Fibroblast of the conjunctiva (primary cell): ENCODE measurements at regions not wholly inside any gene's neighbourhood (a gene's known extent, or its start where the extent isn't known, plus 50 kb on each side); places are given as distances from the start of the nearest gene placed in this dataset.
"Not testable (repeated sequence)": the region's sequence is repeated elsewhere in the genome, so short reads cannot be mapped to it uniquely, and the experiment has no call there.

Source experiments
- DNase-seq: peaks from one replicate; pipeline ENCODE4 v3.0.0-alpha.2; 2010; ENCODE audit warnings: low read depth

DNA sequence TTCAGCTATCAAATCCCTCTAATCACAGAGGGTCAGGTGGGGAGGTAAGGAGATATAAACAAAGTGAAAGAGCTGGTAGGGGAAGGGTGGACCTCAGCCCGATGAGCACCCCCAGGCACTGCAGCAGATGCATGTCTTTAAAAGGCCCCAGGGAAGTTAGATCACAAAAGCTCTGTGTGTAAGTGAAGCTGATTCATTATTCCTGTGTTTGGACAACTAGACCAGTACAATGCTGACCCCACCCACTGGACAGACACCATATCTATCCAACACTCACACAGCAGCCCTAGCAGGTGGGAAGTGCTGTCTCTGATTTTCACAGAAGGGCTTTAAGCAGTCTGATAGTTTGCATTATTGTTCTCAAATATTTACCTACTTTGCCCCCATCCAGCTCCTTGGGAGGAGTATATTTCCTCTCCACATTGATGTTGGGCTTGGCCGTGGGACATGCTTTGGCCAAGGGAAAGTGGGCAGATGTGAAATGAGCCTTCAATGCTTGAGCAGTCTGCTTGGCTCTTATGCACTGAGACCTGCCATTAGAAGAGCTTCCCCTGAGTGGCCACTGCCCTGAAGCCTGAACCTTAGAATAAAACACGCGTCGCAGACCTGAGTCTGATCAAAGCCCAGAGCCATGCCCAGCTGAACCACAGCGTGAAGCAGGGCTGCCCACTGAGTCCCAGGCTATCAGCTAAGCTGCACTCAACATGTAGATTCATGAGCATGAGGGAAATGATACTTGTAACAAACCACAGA, 111.4 kb downstream of the COPS8 start:
- DNase-seq = no peak

DNA sequence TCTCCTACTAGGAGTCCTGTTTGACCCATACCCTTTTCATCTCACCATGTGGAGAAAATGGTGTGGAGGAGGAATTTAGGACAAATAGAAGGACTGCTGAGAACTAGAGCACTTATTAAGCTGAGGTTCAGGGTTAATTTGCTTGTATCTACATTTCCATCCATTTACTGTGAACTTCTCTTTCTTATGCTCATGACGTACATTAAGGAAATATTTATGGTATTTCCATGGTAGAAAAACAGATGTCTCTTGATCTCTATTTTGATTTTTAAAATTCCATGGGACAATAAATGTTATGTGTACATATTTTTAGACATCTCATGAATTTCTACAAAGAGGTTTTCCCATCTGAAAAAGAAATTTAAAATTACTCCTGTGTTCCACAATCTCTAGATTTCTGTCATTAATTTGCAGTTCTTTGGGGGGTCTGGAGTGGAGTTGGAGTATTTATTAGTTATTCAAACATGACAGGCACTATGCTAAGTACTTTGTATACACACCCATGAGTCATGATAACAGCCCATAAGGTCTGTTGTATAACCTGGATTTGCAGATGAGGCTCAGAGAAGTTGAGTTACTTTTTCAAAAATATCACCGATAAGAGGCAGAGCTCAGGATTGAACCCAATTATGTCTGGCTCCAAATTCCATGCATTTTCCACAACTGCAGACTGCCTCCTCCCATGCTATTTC, 112.6 kb downstream of the COPS8 start:
- no peak for DNase-seq

DNA sequence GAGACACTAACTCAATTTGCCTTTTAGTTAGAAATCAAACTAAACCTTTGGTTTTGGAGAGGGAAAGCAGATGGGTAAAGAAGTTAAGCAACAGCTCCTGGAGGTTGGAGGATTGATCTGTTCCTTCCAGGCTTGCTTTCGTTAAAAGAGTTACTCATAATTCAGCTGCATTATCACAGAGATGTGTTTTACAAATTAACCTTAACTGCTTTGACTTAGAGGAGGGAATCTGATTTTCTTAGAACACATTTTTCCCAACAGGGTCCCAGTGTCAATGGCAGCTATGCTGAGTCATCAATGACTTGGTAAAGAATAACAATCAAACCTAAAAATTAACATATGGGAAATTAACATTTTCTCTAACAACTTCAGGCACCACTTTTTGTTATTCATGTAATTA, 113.4 kb downstream of the COPS8 start:
- no peak for DNase-seq

DNA sequence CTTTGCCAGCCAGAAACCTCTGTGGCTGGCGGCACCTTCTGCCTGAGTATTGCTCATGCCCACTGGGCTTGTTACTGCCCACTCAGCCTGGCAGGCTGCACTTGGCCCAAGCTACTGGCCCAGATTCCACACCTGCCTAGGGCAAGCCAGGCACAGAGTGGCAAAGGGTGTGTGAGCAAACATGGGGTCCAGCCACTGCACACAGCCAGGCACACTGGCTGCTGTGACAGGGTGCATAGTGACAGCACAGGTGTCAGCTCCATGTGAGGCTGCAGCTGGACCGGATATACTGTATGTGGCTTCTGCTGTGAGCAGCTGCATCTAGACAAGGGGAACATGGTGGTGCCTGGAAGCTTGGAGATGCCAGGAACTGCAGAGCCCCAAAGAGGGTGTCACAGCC, 113.9 kb downstream of the COPS8 start:
- DNase-seq = no peak

DNA sequence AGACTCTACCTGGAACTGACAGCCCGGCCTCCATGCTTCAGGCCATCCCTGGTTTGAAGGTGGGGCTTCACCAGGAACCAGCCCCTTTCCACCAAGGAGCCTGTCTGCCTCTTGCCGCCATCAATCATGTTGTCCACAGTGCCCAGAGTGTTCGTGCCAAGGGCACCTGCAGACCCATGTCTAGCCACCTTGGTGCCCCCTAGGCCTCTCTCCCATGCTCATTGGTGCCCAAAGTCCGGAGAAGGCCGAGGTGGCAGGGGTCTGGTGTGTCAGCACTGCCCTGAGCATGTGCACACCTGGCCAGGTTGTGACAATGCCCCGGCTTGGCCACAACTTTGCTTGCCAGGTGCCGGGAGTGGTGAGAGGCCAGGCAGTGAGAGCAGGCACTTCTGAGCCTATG, 114.8 kb downstream of the COPS8 start:
- DNase-seq = no peak

DNA sequence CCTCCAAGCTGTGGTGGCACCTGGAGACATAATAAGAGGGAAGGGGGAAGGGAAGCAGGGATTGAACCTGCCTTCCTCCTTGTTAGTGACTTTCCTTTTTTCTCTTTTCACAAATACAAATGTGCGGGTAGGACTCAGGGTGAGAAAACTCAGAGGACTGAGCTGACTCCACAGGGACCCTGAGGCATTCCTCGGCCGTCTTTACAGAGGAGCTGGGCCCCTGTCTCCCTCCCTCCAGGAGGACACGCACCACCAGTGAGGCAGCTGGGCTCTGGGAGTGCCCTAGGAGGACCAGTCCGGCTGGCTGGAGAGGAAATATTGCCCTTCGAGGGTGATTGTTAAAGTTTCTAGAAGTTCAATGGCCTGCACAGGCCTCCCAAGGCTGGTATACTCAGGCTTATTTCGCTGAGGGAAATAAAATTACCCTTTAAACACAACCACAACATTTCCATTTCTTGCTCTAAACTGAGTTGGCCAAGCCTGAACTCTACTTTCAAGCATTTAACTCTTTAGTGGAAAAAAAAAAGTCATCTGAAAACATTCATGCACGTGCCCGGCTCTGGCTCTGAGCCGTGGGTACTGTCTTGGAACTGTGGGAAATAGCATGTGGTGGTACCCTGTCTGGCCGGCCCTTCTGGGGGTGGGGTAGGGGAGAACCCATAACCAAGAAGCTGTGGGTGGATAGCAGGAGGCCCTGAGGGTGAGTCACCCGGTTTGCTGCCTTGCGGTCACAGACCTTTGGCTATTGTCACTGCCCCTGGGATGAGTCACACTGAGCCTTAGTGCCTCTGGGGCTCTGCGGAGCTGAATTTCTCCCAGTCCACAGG, 116.0 kb downstream of the COPS8 start:
- DNase-seq = peak; percentile 81

DNA sequence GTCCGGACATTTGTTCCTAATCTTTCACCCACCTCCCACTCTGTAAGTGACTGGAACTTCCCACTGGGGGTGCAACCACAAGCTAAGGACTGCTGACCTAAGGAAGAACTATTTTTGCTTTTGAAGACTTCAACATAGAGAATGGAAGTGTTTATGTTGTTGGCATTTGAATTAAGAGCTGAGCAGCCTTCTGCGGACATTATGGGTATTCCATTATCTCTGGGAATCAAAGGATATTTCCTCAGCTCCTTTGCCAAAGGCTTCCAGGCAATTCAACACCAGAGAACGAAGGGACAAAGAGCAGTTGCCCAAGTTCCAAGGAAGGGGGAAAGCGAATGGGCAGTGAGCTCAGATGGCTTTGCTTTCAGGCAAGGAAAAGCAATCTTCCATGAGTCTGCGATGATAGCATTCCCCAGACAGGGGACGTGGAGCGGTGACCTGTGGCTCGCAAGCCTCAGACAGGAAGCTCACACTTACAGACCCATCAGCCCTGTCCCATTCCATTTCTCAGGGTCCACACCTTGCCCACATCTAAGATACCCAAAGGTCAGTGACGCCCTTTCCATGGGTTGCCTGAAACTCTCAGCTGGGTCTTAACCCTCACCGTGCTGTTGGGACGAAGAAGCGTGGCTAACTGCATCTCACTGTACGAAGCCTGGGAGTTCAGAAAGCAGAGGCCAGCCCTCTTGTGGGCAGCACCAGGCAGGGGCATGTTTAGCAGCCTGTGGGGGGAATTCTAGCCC, 116.8 kb downstream of the COPS8 start:
- DNase-seq = no peak

DNA sequence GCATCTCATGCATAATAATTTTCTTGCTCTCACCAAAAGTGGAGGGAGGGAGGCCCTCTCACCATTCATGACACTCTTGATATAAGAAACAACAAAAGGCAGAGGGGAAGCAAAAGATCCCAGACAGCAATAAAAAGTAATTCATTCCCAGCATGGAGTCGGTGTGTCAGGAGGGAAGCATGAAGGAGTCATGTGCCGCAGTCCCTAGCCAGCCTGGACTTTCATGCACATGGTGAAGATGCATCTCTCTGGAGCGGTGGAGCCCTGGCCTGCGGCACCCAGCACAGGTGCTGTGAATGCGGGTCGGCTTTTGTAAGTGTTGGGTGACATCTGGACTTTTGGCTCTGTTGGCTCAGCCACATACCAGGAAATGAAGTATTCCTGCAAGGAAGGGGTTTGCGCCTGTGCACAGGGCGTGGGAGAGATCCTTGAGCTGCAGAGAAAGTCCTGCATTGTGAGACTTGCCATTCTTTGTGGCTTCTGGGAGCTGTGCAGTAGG, 119.4 kb downstream of the COPS8 start:
- DNase-seq = no peak

DNA sequence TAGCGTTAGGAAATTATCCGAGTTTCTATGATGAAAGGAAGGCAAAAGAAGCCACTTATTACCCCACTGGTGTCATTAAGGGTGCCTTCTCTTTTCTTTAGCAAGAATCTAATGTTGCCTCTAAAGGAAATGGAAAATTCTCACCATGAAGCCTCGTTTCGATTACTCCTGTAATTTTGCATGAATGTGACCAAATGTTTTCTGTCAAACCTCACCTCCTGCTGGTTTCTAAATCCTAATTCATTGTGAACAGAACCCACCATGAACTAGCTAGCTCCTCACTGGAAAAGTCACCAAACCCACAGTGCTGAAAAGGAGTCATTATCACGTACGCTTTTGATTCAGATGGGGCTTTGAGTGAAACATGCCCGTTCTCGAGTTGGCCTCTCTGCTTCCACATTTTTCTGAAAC, 119.9 kb downstream of the COPS8 start:
- DNase-seq = no peak

DNA sequence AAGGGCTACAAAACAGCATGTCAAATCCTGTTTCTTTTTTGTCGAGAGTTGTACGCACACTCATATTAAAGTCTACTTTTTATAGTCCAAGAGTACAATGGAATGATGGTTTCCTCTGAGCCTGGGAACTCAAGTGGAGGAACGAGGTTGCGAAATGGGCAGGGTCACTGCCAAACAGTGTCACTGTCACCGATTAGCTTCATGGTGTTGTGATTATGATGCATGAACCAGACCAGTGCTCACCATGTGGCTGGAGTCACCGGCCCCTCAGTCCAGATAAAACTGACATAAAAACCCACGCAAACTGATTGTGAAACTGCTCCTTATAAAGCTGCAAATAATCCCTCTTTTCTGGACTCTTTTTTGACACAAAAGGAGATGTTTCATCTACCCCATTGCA, 122.0 kb downstream of the COPS8 start:
- DNase-seq = no peak

DNA sequence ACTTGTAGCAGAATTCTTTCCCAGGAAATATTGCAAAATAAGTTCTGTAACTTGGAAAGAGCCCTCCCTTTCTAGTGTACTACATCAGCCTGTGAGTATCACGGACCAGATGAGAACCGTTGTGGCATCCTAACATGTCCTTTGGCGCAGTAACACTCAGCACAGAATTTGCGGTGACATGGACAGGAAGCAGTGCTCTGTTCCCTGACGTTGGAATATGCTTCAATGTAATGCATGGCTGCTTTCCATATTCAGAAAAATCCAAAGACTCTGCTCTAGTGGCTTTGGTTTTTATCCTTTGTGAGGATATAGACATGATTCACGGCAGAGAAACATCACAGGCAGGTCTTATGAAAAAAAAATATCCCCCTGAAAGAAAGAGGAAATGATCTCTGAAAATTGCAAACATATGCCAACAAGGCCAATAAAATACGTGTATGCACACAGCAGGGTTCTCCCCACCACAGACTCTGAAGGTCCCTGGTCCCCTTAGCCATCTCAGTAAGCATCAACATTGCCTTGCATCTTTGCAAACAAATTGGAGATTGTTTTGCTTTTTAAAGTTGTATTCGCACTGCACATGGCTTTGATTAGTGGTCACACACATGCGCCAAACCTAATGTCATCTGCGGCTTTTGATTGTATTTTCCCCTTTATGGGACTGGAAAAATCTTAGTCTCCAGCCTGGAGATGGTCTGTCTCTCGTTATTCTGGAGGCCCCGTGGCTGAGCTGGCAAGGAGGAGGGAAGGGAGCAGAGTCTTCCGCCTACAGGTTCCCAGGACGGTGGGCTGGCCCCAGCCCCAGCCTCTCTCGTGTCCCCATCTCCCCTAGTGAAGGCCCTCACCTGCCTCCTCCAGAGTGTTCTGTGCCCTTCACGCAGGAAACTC, 122.9 kb downstream of the COPS8 start:
- DNase-seq = no peak

DNA sequence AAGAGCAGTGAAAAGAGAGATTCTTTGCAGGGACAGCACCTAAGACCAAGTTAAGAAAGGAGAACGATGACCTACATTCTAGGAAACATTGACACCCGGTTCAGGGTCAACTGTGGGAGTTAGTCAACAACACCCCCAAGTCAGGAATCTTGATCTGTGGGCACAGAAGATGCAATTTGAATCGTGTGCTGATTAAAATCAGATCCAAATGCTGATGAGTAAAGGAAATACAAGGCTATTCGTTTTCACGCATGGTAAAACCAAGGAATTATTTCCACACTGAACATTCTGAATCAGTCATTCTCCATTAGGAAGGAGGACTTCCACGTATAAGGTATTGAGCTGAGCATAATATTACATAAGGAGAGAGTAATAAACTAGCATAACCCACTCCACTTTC, 124.2 kb downstream of the COPS8 start:
- no peak for DNase-seq

DNA sequence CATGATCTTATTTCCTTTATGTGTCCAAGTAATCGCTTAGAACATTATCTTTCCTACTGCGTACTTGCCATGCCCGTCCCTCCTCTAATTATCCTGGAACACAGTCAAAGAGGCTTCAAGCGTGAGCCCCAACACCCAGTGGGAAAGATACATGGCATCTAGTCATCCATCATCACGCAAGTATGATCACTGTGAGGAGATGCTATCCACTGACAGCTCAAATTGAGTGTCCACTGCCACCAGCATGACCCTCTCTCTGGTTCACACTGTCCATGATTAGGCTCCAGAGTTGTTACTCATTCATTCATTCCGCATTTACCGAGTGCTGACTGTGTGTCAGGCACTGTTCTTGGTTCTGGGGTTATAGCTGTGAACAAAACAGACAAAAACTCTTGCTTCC, 124.6 kb downstream of the COPS8 start:
- no peak for DNase-seq

DNA sequence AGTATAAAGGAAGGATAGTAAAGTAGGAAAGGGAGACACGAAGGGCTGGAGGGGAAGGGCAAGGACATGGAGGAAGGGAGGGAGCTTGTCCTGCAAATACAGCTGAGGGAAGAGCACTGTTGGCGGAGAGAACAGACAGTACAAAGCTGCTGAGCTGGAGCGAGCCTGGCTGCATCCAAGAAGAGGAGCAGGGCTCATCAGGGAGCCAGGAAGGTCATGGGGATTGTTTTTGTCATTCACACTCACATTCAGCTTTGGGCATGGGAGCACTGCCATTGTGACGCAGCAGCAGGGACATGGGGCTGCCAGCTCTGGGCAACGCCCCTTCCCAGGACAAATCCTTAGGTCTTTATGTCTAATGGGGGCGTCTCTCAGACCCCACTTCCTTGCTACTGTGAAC, 125.1 kb downstream of the COPS8 start:
- DNase-seq = no peak

DNA sequence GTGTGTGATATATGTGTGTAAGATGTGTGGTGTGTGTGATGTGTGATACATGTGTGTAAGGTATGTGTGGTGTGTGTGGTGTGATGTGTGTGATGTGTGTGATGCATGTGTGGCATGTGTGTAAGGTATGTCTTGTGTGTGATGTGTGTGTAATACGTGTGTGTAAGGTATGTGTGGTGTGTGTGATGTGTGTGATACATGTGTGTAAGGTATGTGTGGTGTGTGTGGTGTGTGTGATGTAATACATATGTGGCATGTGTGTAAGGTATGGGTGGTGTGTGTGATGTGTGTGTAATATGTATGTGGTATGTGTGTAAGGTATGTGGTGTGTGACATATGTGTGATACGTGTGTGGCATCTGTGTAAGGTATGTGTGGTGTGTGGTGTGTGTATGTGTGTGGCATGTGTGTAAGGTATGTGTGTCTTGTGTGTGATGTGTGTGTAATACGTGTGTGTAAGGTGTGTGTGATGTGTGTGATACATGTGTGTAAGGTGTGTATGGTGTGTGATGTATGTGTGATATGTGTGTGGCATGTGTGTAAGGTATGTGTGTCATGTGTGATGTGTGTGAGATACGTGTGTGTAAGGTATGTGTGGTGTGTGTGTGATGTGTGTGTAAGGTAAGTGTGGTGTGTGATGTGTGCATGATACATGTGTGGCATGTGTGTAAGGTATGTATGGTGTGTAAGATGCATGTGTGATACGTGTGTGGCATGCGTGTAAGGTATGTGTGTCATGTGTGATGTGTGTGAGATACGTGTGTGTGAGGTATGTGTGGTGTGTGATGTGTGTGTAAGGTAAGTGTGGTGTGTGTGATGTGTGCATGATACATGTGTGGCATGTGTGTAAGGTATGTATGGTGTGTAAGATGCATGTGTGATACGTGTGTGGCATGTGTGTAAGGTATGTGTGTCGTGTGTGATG, 126.9 kb downstream of the COPS8 start:
- DNase-seq = not testable (repeated sequence)

DNA sequence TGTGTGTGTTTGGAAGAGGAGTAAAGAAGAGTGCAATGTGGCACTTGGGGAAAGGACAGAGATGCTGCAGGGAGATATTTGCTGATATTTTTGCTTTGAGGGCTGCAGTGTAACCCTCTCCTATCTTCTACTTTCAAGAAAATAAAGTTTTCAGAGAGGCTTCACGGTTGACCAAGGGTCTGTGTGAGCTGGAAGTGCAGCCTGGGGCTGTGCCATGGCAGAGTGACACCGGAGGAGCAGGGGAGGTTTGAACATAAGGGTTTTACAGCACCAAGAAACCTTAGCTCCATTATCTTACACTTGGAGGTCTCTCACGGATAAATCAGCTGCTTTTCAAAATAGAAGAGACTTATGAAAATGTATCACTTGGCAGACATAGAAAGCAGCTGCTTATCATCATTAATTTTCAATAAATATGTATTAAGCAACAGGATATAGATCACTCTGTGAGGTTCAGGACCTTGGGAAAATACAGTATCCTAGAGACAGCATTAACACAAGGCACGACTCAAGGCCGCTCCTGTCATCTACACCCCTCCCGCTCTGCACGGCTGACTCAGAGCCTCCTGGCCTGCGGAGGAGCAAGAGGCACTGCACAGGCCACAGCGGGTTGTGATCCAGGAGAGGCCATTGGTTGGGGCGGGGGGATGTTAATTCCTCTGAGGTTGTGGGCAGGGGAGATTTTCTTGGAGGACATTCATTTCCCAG, 127.8 kb downstream of the COPS8 start:
- peak; percentile 67 for DNase-seq

DNA sequence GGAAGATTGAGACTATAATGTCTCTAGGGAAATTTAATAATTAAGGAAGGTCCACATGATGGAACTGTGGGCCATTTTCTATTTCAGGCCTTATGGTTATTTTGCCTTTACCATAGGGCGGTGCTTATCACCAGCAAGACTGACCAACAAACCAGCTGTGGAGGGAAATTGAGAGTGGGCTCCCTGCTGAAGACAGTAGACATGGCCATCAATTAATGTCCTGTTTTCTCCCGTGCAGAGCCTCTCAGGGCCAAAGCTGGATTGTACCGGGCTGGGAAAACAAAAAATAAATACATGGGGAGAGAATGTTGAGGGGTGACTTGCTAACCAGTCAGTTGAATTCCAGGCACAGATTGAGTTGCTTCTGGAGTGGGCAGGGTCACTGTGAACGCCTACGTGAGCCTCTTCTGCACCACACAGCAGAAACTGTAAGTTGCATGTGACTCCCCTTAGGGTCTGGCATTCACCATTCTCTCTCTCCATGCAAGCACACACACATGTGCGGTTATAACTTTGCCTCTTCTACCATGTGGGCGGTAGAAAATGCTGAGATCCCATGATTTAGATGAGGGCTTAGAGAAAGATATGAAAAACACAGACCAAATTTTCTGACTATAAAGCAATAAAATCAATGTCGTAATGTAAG, 128.5 kb downstream of the COPS8 start:
- DNase-seq = no peak

DNA sequence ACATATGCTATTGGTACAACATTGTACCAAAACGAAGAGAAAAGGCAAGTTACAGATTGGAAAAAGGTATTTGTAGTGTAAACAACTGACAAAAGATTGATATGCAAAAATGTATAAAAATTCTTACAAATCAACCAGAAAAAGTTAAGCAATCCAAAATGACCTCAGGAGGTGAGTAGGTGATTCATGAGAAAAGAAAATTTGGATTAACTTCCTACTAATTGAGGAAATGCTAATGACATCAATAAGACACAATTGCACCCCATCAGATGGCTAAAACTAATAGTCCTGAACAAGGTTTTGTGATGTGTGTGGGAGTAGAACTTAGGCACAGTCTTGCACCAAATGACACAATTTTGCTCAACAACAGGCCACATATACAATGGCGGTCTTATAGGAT, 129.3 kb downstream of the COPS8 start:
- no peak for DNase-seq
